Chondrocyte (in vitro differentiated cells): ENCODE measurements at regions not wholly inside any gene's neighbourhood (a gene's known extent, or its start where the extent isn't known, plus 50 kb on each side); places are given as distances from the start of the nearest gene placed in this dataset.

Source experiments
- DNase-seq: peaks from one replicate; pipeline ENCODE4 v3.0.0; 2021; ENCODE audit warnings: mixed read lengths, low spot score
- H3K27ac Mint-ChIP-seq: one replicate; pipeline ENCODE4 v1.8.0; 2021; ENCODE audit warnings: mild to moderate bottlenecking, moderate library complexity, mixed read lengths; ENCODE audit not compliant: unreplicated experiment
- H3K27me3 Mint-ChIP-seq: 2 replicates; pipeline ENCODE4 v1.8.0; 2021; ENCODE audit warnings: low read depth, mixed read lengths
- H3K36me3 Mint-ChIP-seq: 2 replicates; pipeline ENCODE4 v1.8.0; 2021; ENCODE audit warnings: low read depth, mixed read lengths
- H3K4me1 Mint-ChIP-seq: 2 replicates; pipeline ENCODE4 v1.8.0; 2021; ENCODE audit warnings: low read depth, mild to moderate bottlenecking, mixed read lengths
- H3K4me3 Mint-ChIP-seq: one replicate; pipeline ENCODE4 v1.8.0; 2021; ENCODE audit warnings: mild to moderate bottlenecking, moderate library complexity, mixed read lengths; ENCODE audit not compliant: unreplicated experiment
- H3K9me3 Mint-ChIP-seq: 2 replicates; pipeline ENCODE4 v1.8.0; 2021; ENCODE audit warnings: low read depth, mixed read lengths
- TF ChIP-seq, protein P1 (sequence below): fragments of 200-600 bp; sonication (generic); IDR thresholded peaks from 2 replicates; pipeline ENCODE4 v1.5.0; 2021; ENCODE audit warnings: antibody characterized with exemption, mild to moderate bottlenecking, moderate library complexity

DNA sequence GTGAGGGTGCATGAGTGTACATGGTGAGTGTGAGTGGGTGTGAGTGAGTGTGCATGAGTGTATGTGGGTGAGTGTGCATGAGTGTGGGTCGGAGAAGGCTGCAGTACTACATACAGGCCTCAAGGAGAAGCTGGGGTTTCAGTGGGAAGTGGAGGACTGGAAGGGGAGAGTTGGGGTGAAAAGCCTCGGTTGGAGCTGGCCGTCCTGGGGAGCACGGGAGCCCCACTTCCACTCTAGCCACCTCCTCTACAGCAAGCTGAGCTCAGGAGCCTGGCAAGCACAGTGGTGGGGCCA, 68.7 kb upstream of the HPCAL1 start:
- no peak overlapping the region for H3K4me3 Mint-ChIP-seq
- peaks cover 2% of the 10 kb centered on the region for H3K27me3 Mint-ChIP-seq
- no peak for DNase-seq
- TF ChIP-seq, protein P1, sequence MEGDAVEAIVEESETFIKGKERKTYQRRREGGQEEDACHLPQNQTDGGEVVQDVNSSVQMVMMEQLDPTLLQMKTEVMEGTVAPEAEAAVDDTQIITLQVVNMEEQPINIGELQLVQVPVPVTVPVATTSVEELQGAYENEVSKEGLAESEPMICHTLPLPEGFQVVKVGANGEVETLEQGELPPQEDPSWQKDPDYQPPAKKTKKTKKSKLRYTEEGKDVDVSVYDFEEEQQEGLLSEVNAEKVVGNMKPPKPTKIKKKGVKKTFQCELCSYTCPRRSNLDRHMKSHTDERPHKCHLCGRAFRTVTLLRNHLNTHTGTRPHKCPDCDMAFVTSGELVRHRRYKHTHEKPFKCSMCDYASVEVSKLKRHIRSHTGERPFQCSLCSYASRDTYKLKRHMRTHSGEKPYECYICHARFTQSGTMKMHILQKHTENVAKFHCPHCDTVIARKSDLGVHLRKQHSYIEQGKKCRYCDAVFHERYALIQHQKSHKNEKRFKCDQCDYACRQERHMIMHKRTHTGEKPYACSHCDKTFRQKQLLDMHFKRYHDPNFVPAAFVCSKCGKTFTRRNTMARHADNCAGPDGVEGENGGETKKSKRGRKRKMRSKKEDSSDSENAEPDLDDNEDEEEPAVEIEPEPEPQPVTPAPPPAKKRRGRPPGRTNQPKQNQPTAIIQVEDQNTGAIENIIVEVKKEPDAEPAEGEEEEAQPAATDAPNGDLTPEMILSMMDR = no peak
- H3K36me3 Mint-ChIP-seq = no peaks in the 10 kb centered on the region
- no peaks in the 10 kb centered on the region for H3K9me3 Mint-ChIP-seq
- H3K4me1 Mint-ChIP-seq = no peaks in the 10 kb centered on the region
- H3K27ac Mint-ChIP-seq = no peak overlapping the region

DNA sequence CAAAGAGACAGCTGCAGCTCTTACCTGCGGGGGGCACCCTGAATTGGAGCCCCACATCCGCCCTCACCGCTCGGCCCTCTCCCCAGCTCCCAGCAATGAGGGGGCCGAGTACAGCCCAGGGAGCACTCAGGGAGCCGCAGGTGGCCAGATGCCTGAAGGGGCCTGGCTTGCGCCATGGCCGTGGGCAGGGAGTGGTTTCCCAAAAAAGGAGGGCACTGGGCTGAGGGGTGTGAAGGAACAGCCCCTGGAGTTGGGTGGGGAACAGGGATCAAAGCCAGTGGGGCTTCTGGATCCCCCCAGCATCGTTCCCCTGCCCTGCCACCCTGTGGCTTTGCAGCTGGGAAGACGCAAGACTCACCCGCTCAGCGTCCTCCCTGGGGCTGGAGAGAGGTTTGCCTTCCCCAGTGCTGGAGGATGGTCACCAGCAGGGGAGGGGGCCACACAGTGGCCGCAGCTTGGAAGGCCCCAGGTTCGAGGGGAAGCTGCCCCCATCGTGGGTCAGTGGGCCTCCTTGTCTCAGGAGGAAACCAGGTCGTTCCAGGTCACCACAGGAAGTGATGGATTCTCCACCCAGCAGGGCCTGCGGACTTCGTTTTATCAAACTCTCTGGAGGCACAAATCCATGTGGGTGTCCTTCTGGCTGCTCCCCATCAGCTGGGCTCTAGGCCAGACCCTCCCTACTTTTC, 68.2 kb upstream of the HPCAL1 start:
- Mint-ChIP-seq H3K27ac (no peak overlapping the region), H3K27me3 (peaks cover 2% of the 10 kb centered on the region), H3K4me3 (no peak overlapping the region), H3K4me1 (no peaks in the 10 kb centered on the region), H3K9me3 (no peaks in the 10 kb centered on the region), H3K36me3 (no peaks in the 10 kb centered on the region)
- TF ChIP-seq, protein P1 = no peak
- peak; percentile 72 for DNase-seq

DNA sequence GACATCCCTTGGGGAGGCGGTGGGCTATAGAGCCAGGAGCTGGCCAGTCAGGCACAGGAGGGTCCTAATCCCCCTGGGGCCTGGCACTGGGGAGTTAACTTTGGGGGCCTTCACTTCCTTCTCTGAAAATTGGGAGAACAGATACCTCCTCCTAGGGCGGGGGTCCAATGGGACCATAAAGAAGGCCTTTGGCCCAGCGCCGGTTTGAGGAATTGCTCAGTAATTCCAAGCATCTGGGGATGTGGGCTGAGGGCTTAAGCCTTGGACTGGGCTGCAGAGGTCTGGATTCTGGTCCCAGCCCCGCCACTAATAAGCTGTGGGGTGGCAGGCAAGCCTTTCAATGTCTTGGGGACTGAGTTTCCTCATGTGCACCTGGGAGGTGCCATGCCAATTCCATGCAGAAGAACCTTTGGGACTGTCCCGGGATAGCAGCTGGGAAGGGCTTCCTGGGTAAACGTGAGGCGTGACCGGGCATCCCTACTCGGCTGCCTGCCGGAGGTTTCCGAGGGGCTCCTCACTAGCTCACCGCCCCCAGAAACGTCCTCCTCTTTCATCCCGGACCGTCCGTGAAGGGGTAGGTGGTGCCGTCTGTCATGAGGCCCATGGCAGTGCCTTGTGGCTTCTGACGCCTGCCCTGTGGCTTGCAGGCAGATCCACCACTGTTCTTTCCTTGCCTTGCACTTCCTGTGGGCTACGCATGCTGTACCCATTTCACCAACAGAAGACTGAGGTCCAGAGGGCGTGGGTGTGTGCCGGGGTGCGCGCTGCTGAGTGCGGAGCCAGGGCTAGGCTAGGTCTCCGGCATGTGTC, 67.4 kb upstream of the HPCAL1 start:
- Mint-ChIP-seq H3K4me1 (no peaks in the 10 kb centered on the region), H3K27me3 (peaks cover 2% of the 10 kb centered on the region), H3K27ac (no peak overlapping the region), H3K9me3 (no peaks in the 10 kb centered on the region), H3K36me3 (no peaks in the 10 kb centered on the region), H3K4me3 (no peak overlapping the region)
- peak; percentile 80 for DNase-seq
- TF ChIP-seq, protein P1 = no peak

DNA sequence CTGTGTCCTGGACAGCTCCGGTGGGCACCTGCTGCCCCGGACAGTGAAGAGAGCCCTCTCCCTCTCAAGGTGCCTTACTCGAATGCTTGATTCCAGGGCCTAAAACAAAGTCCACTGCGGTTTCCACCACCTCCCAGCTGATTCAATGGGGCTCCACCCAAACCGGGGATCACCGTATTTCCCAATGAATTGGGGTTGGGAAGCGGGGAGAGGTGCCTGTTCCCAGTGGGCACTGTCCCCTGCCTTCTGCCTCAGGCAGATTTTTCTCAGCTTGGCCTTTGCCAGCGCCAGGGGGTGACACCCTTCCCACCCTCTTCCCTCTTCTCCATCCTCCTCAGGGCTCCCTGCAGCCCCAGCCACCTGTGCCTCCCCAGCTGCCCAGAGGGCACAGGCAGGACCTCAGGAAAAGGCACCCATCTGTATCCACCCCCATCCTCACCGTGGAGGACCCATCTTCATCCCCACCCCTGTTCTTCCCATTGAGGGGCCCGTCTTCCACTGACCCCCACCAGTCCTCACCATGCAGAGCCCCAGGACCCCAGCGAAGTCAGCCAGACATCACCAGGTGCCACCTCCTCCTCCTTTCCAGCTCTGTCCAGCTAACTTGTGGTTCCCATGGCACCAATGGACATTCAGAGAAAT, 66.7 kb upstream of the HPCAL1 start:
- H3K36me3 Mint-ChIP-seq = no peaks in the 10 kb centered on the region
- no peaks in the 10 kb centered on the region for H3K9me3 Mint-ChIP-seq
- H3K27ac Mint-ChIP-seq = no peak overlapping the region
- H3K4me3 Mint-ChIP-seq = no peak overlapping the region
- H3K4me1 Mint-ChIP-seq = no peaks in the 10 kb centered on the region
- DNase-seq = peak; percentile 61
- TF ChIP-seq, protein P1 = no peak
- peaks cover 2% of the 10 kb centered on the region for H3K27me3 Mint-ChIP-seq

DNA sequence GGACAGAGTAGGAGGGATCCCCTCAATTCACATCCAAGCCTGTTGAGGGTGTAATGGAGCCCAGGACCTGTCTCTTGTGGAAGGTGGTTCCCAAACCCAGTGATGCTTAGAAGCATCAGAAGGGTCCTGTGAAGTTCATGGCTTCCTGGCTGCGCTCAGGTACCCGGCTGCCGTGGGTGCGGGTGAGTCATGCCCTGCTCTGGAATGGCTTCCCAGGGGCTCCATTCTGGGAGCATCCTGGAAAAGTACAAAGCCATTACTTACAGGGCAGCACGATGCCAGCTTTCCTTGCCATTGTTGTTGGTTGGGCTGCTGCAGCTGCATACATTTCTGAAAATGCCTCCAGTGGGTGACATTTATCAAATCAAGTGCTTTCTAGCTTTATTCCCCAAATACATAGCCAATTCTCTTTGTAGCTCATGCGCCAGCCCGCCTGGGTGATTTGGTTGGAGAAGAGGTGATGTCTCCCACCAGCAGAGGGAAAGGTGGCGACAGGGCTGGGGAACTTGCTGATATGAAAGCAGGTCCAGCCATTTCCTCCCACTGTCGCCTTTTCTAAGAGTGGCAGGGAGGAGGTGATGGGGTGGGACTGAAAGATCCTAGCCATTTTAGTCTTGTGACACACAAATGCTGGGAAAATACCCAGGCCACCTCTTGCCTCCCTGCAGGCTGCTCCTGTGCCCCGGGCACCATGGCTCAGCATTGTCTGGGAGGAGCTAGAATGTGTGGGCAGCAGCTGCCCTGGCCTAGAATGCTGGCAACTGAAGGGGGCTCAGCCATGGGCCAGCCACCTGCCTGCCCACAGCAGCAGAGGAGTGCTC, 65.9 kb upstream of the HPCAL1 start:
- H3K4me1 Mint-ChIP-seq = no peaks in the 10 kb centered on the region
- peaks cover 2% of the 10 kb centered on the region for H3K27me3 Mint-ChIP-seq
- H3K27ac Mint-ChIP-seq = no peak overlapping the region
- DNase-seq = peak; percentile 68
- no peaks in the 10 kb centered on the region for H3K9me3 Mint-ChIP-seq
- H3K4me3 Mint-ChIP-seq = no peak overlapping the region
- H3K36me3 Mint-ChIP-seq = no peaks in the 10 kb centered on the region
- TF ChIP-seq, protein P1 = no peak
